Skin of body (tissue), 1 donor: ENCODE measurements at regions not wholly inside any gene's neighbourhood (a gene's known extent, or its start where the extent isn't known, plus 50 kb on each side); places are given as distances from the start of the nearest gene placed in this dataset.
A peak's percentile ranks its signal among the peaks of the same experiment; 100 is the strongest.
"Not testable (repeated sequence)": the region's sequence is repeated elsewhere in the genome, so short reads cannot be mapped to it uniquely, and the experiment has no call there.

ENCODE experiments used
- DNase-seq: peaks from one replicate; lab custom pipeline; 2025; lab: John Stamatoyannopoulos, UW

- no peak for DNase-seq
Measured at GRCh38 chr6:168177103-168177891, 98.3 kb upstream of the FRMD1 start.

GRCh38 chr6:168171673-168172353 is 92.8 kb upstream of the FRMD1 start:
- DNase-seq, result no peak

GRCh38 chr6:168170841-168171601 is 92.0 kb upstream of the FRMD1 start:
- DNase-seq, result no peak

GRCh38 chr6:168169624-168170023 is 90.6 kb upstream of the FRMD1 start:
- DNase-seq, result no peak

DNA sequence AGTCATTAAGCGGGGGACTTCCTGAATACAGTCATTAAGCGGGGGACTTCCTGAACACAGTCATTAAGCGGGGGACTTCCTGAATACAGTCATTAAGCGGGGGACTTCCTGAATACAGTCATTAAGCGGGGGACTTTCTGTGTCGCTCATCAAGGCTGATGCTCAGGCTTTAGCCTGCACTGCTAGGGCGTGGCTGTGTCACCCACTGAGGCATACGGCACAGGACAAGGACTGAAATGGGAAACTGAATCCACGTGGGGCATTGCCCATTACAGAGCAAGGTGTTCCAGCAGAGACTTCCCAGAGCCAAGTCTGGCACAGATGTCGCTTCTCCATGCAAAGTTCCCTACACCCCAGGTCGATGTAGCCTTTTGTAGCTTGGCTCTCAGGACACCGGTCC is 89.9 kb upstream of the FRMD1 start:
- DNase-seq, result not testable (repeated sequence)

DNA sequence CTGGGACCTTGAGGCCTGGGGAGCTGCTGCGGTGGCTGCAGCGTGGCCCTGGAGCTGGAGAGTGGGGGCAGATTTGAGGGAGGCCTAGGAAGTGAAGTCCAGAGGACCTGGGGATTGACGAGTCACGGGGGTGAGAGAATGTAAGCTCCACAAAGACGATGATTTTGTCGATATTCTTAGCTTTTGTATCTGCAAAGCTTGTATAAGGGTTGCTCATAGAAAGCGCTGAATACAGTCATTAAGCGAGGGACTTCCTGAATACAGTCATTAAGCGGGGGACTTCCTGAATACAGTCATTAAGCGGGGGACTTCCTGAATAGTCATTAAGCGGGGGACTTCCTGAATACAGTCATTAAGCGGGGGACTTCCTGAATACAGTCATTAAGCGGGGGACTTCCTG is 89.3 kb upstream of the FRMD1 start:
- DNase-seq, result not testable (repeated sequence)

GRCh38 chr6:168167431-168168315 is 88.7 kb upstream of the FRMD1 start:
- DNase-seq, result no peak

- no peak for DNase-seq
Measured at GRCh38 chr6:168166627-168167026, 87.6 kb upstream of the FRMD1 start.

GRCh38 chr6:168165891-168166290 is 86.9 kb upstream of the FRMD1 start:
- no peak for DNase-seq

GRCh38 chr6:168165373-168165772 is 86.4 kb upstream of the FRMD1 start:
- DNase-seq, result peak; percentile 45

DNA sequence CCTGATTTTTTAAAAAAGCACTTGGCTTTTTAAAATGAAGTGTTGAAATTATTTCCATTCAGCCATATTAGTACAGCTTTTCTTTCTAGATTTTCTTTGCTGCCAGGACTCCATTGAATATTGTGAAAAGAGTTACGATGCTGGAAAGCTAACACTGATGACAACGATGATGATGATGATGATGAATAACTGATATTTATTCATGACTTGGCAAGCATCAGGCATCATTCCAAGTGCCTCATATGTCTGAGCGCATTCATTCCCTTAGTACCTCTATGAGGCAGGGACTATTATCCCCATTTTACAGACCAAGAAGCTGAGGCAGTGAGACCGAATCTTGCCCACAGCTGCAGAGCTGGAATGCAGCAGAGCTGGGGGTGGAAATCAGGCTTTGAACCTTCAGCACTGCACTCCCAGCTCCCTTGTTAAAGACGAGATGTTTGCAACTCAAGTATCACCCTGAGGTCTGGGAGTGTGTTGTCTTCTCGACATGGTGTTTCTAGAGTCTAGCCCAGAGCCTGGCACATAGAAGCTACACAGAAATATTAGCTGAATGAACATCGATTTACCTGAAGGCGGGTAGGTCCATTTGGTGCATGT is 85.5 kb upstream of the FRMD1 start:
- DNase-seq, result no peak

DNA sequence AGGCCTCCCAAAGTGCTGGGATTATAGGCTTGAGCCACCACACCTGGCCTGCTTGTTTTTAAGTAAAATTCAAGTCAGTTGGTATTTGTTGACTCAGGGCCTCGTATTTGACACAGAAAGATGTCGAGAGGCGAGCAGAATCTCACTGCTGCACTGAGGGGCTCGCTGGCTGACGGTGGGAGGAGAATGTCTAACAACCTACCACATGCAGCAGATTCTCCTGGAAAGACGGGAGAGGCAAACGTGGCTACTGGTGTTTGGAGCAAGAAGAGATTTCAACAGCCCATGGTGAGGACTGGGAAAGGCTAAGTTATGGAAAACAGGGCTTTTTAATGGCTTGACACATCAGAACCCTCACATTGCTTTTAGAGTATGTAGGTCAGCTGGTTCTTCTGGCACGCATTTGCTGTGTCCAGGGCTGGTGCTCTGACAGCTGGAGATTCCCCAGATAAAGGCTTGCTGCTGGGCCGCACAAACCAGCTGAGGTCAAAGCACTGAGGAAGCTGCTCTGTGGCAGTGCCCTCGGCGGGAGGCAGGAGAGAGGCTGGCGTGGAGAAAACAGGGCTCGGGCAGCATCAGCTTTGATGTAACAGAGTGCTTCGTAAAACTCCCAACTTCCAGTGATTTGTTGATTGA is 84.2 kb upstream of the FRMD1 start:
- no peak for DNase-seq

GRCh38 chr6:168162366-168162765 is 83.4 kb upstream of the FRMD1 start:
- DNase-seq, result no peak

DNA sequence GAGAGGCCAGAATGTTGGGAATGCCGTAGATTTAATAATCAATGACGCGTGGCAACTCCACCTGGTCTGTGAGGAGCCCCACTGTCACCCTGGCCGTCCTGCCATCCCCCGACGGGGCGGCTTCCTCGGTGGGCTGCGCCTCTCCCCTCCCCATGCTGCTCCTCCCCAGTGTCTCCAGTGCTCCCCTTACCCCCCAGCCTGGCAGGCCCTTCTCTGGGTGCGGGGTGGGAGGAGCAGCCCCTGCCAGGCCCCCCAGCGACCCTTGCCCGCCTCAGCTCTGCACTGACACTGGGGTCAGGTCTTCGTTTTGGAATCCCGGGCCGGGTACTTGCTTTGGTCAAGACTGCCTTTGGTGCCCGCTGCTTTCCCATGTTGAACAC is 82.3 kb upstream of the FRMD1 start:
- no peak for DNase-seq

GRCh38 chr6:168160506-168161370 is 81.7 kb upstream of the FRMD1 start:
- DNase-seq, result no peak

DNA sequence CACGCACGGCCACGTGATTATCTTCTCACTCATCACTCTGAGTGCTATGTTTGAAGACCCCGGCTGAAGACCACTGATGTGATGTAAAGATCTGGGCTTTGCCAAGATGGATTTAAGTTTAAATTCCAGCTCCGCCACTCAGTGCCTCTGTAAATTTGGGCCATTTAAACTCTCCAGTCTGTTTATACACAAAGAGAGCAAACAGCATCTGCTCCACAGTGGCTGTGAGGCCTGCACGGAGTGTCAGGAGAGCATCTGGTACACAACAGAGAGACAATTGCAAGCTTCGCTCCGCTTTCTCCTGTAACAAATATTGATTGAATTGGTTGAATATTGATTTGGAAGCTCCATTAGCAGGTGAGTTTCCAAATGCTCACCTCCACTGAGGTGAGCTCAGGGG is 80.5 kb upstream of the FRMD1 start:
- DNase-seq, result no peak

- no peak for DNase-seq
Measured at GRCh38 chr6:168158980-168159349, 80.0 kb upstream of the FRMD1 start.

GRCh38 chr6:168158213-168158979 is 79.4 kb upstream of the FRMD1 start:
- DNase-seq, result no peak
